OCI-LY7 (cell line): ENCODE measurements at regions not wholly inside any gene's neighbourhood (a gene's known extent, or its start where the extent isn't known, plus 50 kb on each side); places are given as distances from the start of the nearest gene placed in this dataset.

Experiments
- CTCF ChIP-seq: fragments of 200-600 bp; sonication (generic); conservative IDR thresholded peaks from 2 replicates; pipeline ENCODE4 v1.5.1; 2014; ENCODE audit warnings: mild to moderate bottlenecking, antibody characterized with exemption, low read length, moderate library complexity, mixed read lengths
- EZH2phosphoT487 ChIP-seq: fragments of 200-600 bp; sonication (generic); IDR thresholded peaks from 2 replicates; pipeline ENCODE4 v1.6.1; 2018; ENCODE audit warnings: low read depth, borderline replicate concordance, mild to moderate bottlenecking, mixed run types, antibody characterized with exemption, low read length, moderate library complexity, mixed read lengths

- TF ChIP-seq CTCF (no peak), EZH2phosphoT487 (no peak)
Observed at GRCh38 chr2:60075048-60075447, 478.4 kb downstream of the BCL11A start.
